ENCODE measurements at regions not wholly inside any gene's neighbourhood (a gene's known extent, or its start where the extent isn't known, plus 50 kb on each side); places are given as distances from the start of the nearest gene placed in this dataset.
"Not testable (repeated sequence)": the region's sequence is repeated elsewhere in the genome, so short reads cannot be mapped to it uniquely, and the experiment has no call there.

GRCh38 chr9:111147041-111147440 is 108.8 kb upstream of the LPAR1 start:
- DNase-seq, result no peak

- no peak for DNase-seq
Measured at GRCh38 chr9:111144741-111145140, 106.5 kb upstream of the LPAR1 start.

- DNase-seq, result no peak
Measured at GRCh38 chr9:111136180-111136579, 97.9 kb upstream of the LPAR1 start.

- DNase-seq, result no peak
Measured at GRCh38 chr9:111131211-111131610, 92.9 kb upstream of the LPAR1 start.

- no peak for DNase-seq
Measured at GRCh38 chr9:111120526-111120925, 82.3 kb upstream of the LPAR1 start.

- DNase-seq, result no peak
Measured at GRCh38 chr9:111118256-111118948, 80.1 kb upstream of the LPAR1 start.

GRCh38 chr9:111114486-111114885 is 76.2 kb upstream of the LPAR1 start:
- DNase-seq, result no peak

- DNase-seq, result no peak
Measured at GRCh38 chr9:111113712-111114111, 75.4 kb upstream of the LPAR1 start.

GRCh38 chr9:111110805-111111204 is 72.5 kb upstream of the LPAR1 start:
- no peak for DNase-seq

- peak; percentile 83 to 88 for DNase-seq
Measured at GRCh38 chr9:111108946-111109345, 70.7 kb upstream of the LPAR1 start.

GRCh38 chr9:111107141-111107540 is 68.9 kb upstream of the LPAR1 start:
- DNase-seq, result no peak

- DNase-seq, result no peak
Measured at GRCh38 chr9:111106202-111106601, 67.9 kb upstream of the LPAR1 start.

- no peak for DNase-seq
Measured at GRCh38 chr9:111102793-111103464, 64.7 kb upstream of the LPAR1 start.

GRCh38 chr9:111099199-111100008 is 61.1 kb upstream of the LPAR1 start:
- no peak for DNase-seq

- no peak for DNase-seq
Measured at GRCh38 chr9:111098093-111098492, 59.8 kb upstream of the LPAR1 start.

GRCh38 chr9:111096051-111096450 is 57.8 kb upstream of the LPAR1 start:
- DNase-seq, result no peak

- no peak for DNase-seq
Measured at GRCh38 chr9:111095441-111095840, 57.2 kb upstream of the LPAR1 start.

- DNase-seq, result no peak
Measured at GRCh38 chr9:111094958-111095357, 56.7 kb upstream of the LPAR1 start.

GRCh38 chr9:111094433-111094924 is 56.2 kb upstream of the LPAR1 start:
- DNase-seq, result peak; percentile 62 to 65

GRCh38 chr9:111092167-111092566 is 53.9 kb upstream of the LPAR1 start:
- DNase-seq, result not testable (repeated sequence)
